HCT116 (cell line): ENCODE measurements at regions not wholly inside any gene's neighbourhood (a gene's known extent, or its start where the extent isn't known, plus 50 kb on each side); places are given as distances from the start of the nearest gene placed in this dataset.

Source experiments
- ATAC-seq: fragments of 200-7000 bp; cut with Tn5 transposase; 2 replicates; pipeline ENCODE4 v1.9.1; 2020; ENCODE audit warnings: mild to moderate bottlenecking, moderate library complexity
- BruUV-seq: library from RNA; stranded (reverse); fragments of 400-500 nt; replicated peaks from 2 replicates; lab custom pipeline; 2021; lab: Mats Ljungman, UMichigan
- CTCF ChIA-PET: fragments of 300-600 bp; sonication (Branson Sonifier 250); formaldehyde crosslinking; loops from one replicate; lab custom pipeline; 2021; ENCODE audit warnings: antibody characterized with exemption; lab: Charles Lee
- POLR2A ChIA-PET: fragments of 300-600, 350-600 bp; sonication (Branson Sonifier 250); formaldehyde crosslinking; loops from one replicate; lab custom pipeline; 2021; ENCODE audit warnings: antibody characterized with exemption; lab: Charles Lee
- RAD21 ChIA-PET, 2 experiments: fragments of 300-600 bp; sonication (Branson Sonifier 250); formaldehyde crosslinking; loops; one replicate each; lab custom pipeline; 2023; ENCODE audit warnings: low total read pairs in 2 of 2; ENCODE audit not compliant: uncharacterized antibody in 2 of 2, unreplicated experiment in 2 of 2, low non-redundant PET in 1 of 2; lab: Charles Lee
- DNase-seq: peaks from one replicate; pipeline ENCODE4 v3.0.0-alpha.2; 2010; ENCODE audit warnings: low read depth, low spot score
- H2AFZ ChIP-seq: fragments of 200-600 bp; shearing (Covaris generic), sonication (generic); 2 replicates; pipeline ENCODE4 v1.6.1; 2017; ENCODE audit warnings: low read depth, mixed run types, mixed read lengths, antibody characterized with exemption, low read length; ENCODE audit not compliant: poor library complexity, severe bottlenecking
- H3K27ac ChIP-seq: 2 replicates; pipeline ENCODE4 v1.5.1; 2012; ENCODE audit warnings: low read depth, low read length
- H3K27me3 ChIP-seq: fragments of 200-600 bp; sonication (generic); 2 replicates; pipeline ENCODE4 v1.6.1; 2016; ENCODE audit warnings: mixed run types, low read length, mixed read lengths; ENCODE audit not compliant: insufficient read depth
- H3K36me3 ChIP-seq, 2 experiments: fragments of 200-500 bp in 1 of 2; fragments of 200-600 bp in 1 of 2; sonication (Bioruptor generic) in 1 of 2; sonication (generic) in 1 of 2; 2 replicates each; pipeline versions ENCODE4 v1.5.1 to v1.6.1; 2014 to 2016; ENCODE audit warnings: low read length in 2 of 2, inconsistent platforms in 1 of 2, mixed read lengths in 1 of 2, mixed run types in 1 of 2; ENCODE audit not compliant: insufficient read depth in 2 of 2, control insufficient read depth in 1 of 2
- H3K4me1 ChIP-seq, 2 experiments: fragments of 200-600 bp in 1 of 2; sonication (generic) in 1 of 2; 2 replicates each; pipeline versions ENCODE4 v1.5.1 to v1.6.1; 2012 to 2017; ENCODE audit warnings: low read length in 2 of 2, inconsistent platforms in 1 of 2, mild to moderate bottlenecking in 1 of 2, mixed read lengths in 1 of 2, mixed run types in 1 of 2, moderate library complexity in 1 of 2; ENCODE audit not compliant: insufficient read depth in 2 of 2, control insufficient read depth in 1 of 2
- H3K4me2 ChIP-seq: fragments of 200-600 bp; sonication (generic); 2 replicates; pipeline ENCODE4 v1.6.1; 2017; ENCODE audit warnings: mixed run types, low read length, mixed read lengths
- H3K4me3 ChIP-seq, 2 experiments: fragments of 200-600 bp in 1 of 2; sonication (generic) in 1 of 2; replicated peaks in 1 of 2; 2 replicates each; pipeline ENCODE4 v1.5.1; 2011 to 2016; ENCODE audit warnings: low read length in 2 of 2, control low read depth in 1 of 2, low read depth in 1 of 2, mild to moderate bottlenecking in 1 of 2, mixed read lengths in 1 of 2, mixed run types in 1 of 2
- H3K79me2 ChIP-seq: fragments of 200-600 bp; sonication (generic); 2 replicates; pipeline ENCODE4 v1.6.1; 2017; ENCODE audit warnings: mild to moderate bottlenecking, mixed run types, low read length, moderate library complexity, mixed read lengths; ENCODE audit not compliant: insufficient read depth
- H3K9ac ChIP-seq: fragments of 200-600 bp; sonication (generic); 2 replicates; pipeline ENCODE4 v1.6.1; 2016; ENCODE audit warnings: low read length, mixed read lengths
- H3K9me2 ChIP-seq: fragments of 200-600 bp; sonication (generic), shearing (Covaris generic); 2 replicates; pipeline ENCODE4 v1.6.1; 2017; ENCODE audit warnings: mixed run types, mild to moderate bottlenecking, moderate library complexity; ENCODE audit not compliant: insufficient read depth
- H3K9me3 ChIP-seq, 2 experiments: fragments of 200-500 bp in 1 of 2; fragments of 200-600 bp in 1 of 2; sonication (Bioruptor generic) in 1 of 2; sonication (generic) in 1 of 2; 2 replicates each; pipeline ENCODE4 v1.6.1; 2014 to 2017; ENCODE audit warnings: low read length in 2 of 2, mixed read lengths in 2 of 2, inconsistent platforms in 1 of 2, low read depth in 1 of 2, mild to moderate bottlenecking in 1 of 2, mixed run types in 1 of 2, moderate library complexity in 1 of 2; ENCODE audit not compliant: control insufficient read depth in 1 of 2, insufficient read depth in 1 of 2
- H4K20me1 ChIP-seq: fragments of 200-600 bp; sonication (generic), shearing (Covaris generic); 2 replicates; pipeline ENCODE4 v1.6.1; 2017; ENCODE audit warnings: mixed run types, mild to moderate bottlenecking, moderate library complexity; ENCODE audit not compliant: insufficient read depth
- CTCF ChIP-seq, 3 experiments: fragments of 200-600 bp in 1 of 3; sonication (generic) in 1 of 3; IDR thresholded peaks in 2 of 3; conservative IDR thresholded peaks in 1 of 3; 2 replicates each; pipeline ENCODE4 v1.5.1; 2012 to 2017; ENCODE audit warnings: low read depth in 2 of 3, low read length in 2 of 3, antibody characterized with exemption in 1 of 3, borderline replicate concordance in 1 of 3, control low read depth in 1 of 3, mild to moderate bottlenecking in 1 of 3, mixed read lengths in 1 of 3, mixed run types in 1 of 3, moderate library complexity in 1 of 3; ENCODE audit not compliant: insufficient read depth in 1 of 3
- JUND ChIP-seq: IDR thresholded peaks from 2 replicates; pipeline ENCODE4 v1.6.1; 2012
- SRF ChIP-seq: IDR thresholded peaks from 2 replicates; pipeline ENCODE4 v1.6.1; 2012; ENCODE audit warnings: low read depth
- ZFX ChIP-seq: fragments of 450-650 bp; IDR thresholded peaks from 2 replicates; pipeline ENCODE4 v1.6.1; 2017
- intact Hi-C: fragments of 100-400 bp; cut with micrococcal nuclease; formaldehyde crosslinking; loops from 2 replicates; pipeline ENCODE4 v1.10.0; 2022

- no peak for ATAC-seq
- no peak for DNase-seq
- H3K36me3 ChIP-seq: no peaks in the 10 kb centered on the region
- no peak overlapping the region for H3K4me2 ChIP-seq
- H3K79me2 ChIP-seq: no peaks in the 10 kb centered on the region
- TF ChIP-seq JUND (no peak), SRF (no peak), ZFX (no peak)
- TF ChIP-seq, all 23 proteins: peak for 0
- BruUV-seq: no TSS peak
- peaks cover 2% of the 10 kb centered on the region; the same call in 1 of the 2 replicates for H3K9me2 ChIP-seq
- no peaks in the 10 kb centered on the region for H4K20me1 ChIP-seq
- intact Hi-C loops: no loop called here
- H3K9ac ChIP-seq: no peak overlapping the region
- H3K9me3 ChIP-seq: no peaks in the 10 kb centered on the region
- H3K27me3 ChIP-seq: peaks cover 5% of the 10 kb centered on the region; the same call in 1 of the 2 replicates
- ChIA-PET RAD21 (no interaction called here), CTCF (no interaction called here), POLR2A (no interaction called here)
- no peak overlapping the region for H3K4me3 ChIP-seq
- H3K4me1 ChIP-seq: no peaks in the 10 kb centered on the region
- no peak overlapping the region for H3K27ac ChIP-seq
- H2AFZ ChIP-seq: no peak overlapping the region
Measured at GRCh38 chr5:174843263-174844250, 119.2 kb downstream of the MSX2 start.

- no peaks in the 10 kb centered on the region for H3K79me2 ChIP-seq
- H4K20me1 ChIP-seq: no peaks in the 10 kb centered on the region
- DNase-seq (no peak), ATAC-seq (no peak)
- no peak overlapping the region for H3K27ac ChIP-seq
- H3K4me2 ChIP-seq: no peak overlapping the region
- POLR2A ChIA-PET: no interaction called here
- H3K27me3 ChIP-seq: peaks cover 5% of the 10 kb centered on the region; the same call in 1 of the 2 replicates
- H3K4me3 ChIP-seq: no peak overlapping the region
- no peaks in the 10 kb centered on the region for H3K4me1 ChIP-seq
- peaks cover 2% of the 10 kb centered on the region; the same call in 1 of the 2 replicates for H3K9me2 ChIP-seq
- H2AFZ ChIP-seq: no peak overlapping the region
- BruUV-seq: no TSS peak
- intact Hi-C loops: no loop called here
- no peak overlapping the region for H3K9ac ChIP-seq
- TF ChIP-seq CTCF (IDR thresholded peaks at IDR 0.05 in 2 of 3, conservative IDR thresholded peaks at IDR 0.05 in 1 of 3; ENCODE audit: borderline replicate concordance in 1 of 3, insufficient read depth in 1 of 3, low read depth in 2 of 3, low read length in 2 of 3): no peak
- H3K36me3 ChIP-seq: no peaks in the 10 kb centered on the region
- RAD21 ChIA-PET: no interaction called here
- H3K9me3 ChIP-seq: no peaks in the 10 kb centered on the region
- CTCF ChIA-PET: no interaction called here
Measured at GRCh38 chr5:174840435-174840834, 116.1 kb downstream of the MSX2 start.
